AML-193 (cell line): ENCODE measurements at regions not wholly inside any gene's neighbourhood (a gene's known extent, or its start where the extent isn't known, plus 50 kb on each side); places are given as distances from the start of the nearest gene placed in this dataset.
A peak's percentile ranks its signal among the peaks of the same experiment; 100 is the strongest.

Experiments used
- DNase-seq, 2 experiments: peaks; one replicate each; lab custom pipeline; 2025; lab: John Stamatoyannopoulos, UW

- no peak for DNase-seq
Measured at GRCh38 chr5:28788954-28789353, 1750.6 kb upstream of the CDH9 start.

GRCh38 chr5:28780083-28780692 lies 1741.8 kb upstream of the CDH9 start:
- DNase-seq: no peak

GRCh38 chr5:28779161-28779754 lies 1740.9 kb upstream of the CDH9 start:
- no peak for DNase-seq

GRCh38 chr5:28770307-28770706 lies 1731.9 kb upstream of the CDH9 start:
- DNase-seq: no peak

GRCh38 chr5:28766565-28767158 lies 1728.3 kb upstream of the CDH9 start:
- peak; percentile 40 to 56 for DNase-seq

- DNase-seq: no peak
Measured at GRCh38 chr5:28751396-28751795, 1713.0 kb upstream of the CDH9 start.

- no peak for DNase-seq
Measured at GRCh38 chr5:28750251-28750650, 1711.9 kb upstream of the CDH9 start.

- no peak for DNase-seq
Measured at GRCh38 chr5:28748446-28748845, 1710.1 kb upstream of the CDH9 start.

GRCh38 chr5:28743716-28744110 lies 1705.3 kb upstream of the CDH9 start:
- DNase-seq: no peak

GRCh38 chr5:28743025-28743715 lies 1704.8 kb upstream of the CDH9 start:
- no peak for DNase-seq

- no peak for DNase-seq
Measured at GRCh38 chr5:28737682-28738081, 1699.3 kb upstream of the CDH9 start.

- DNase-seq: no peak
Measured at GRCh38 chr5:28737222-28737621, 1698.8 kb upstream of the CDH9 start.

- DNase-seq: no peak
Measured at GRCh38 chr5:28734396-28734795, 1696.0 kb upstream of the CDH9 start.

GRCh38 chr5:28729067-28729466 lies 1690.7 kb upstream of the CDH9 start:
- DNase-seq: no peak

- no peak for DNase-seq
Measured at GRCh38 chr5:28726815-28727214, 1688.4 kb upstream of the CDH9 start.

- DNase-seq: no peak
Measured at GRCh38 chr5:28725001-28725400, 1686.6 kb upstream of the CDH9 start.

- DNase-seq: no peak
Measured at GRCh38 chr5:28714907-28715698, 1676.7 kb upstream of the CDH9 start.

- DNase-seq: no peak
Measured at GRCh38 chr5:28710360-28710759, 1672.0 kb upstream of the CDH9 start.

GRCh38 chr5:28708472-28708871 lies 1670.1 kb upstream of the CDH9 start:
- no peak for DNase-seq

GRCh38 chr5:28707706-28708105 lies 1669.3 kb upstream of the CDH9 start:
- no peak for DNase-seq

- DNase-seq: no peak
Measured at GRCh38 chr5:28703651-28704260, 1665.4 kb upstream of the CDH9 start.

GRCh38 chr5:28691526-28691925 lies 1653.1 kb upstream of the CDH9 start:
- no peak for DNase-seq
